Endodermal cell (in vitro differentiated cells): ENCODE measurements at regions not wholly inside any gene's neighbourhood (a gene's known extent, or its start where the extent isn't known, plus 50 kb on each side); places are given as distances from the start of the nearest gene placed in this dataset.

ENCODE experiments used
- DNase-seq: peaks from one replicate; pipeline ENCODE4 v3.0.0-alpha.2; 2017
- H3K27ac ChIP-seq: 2 replicates; pipeline ENCODE4 v1.5.1; 2013; ENCODE audit warnings: mild to moderate bottlenecking, low read depth, low read length, moderate library complexity
- H3K27me3 ChIP-seq: 2 replicates; pipeline ENCODE4 v1.6.1; 2013; ENCODE audit warnings: mild to moderate bottlenecking, low read length, moderate library complexity; ENCODE audit not compliant: insufficient read depth, control insufficient read depth, poor library complexity, severe bottlenecking
- H3K36me3 ChIP-seq: 2 replicates; pipeline ENCODE4 v1.7.0; 2013; ENCODE audit warnings: mild to moderate bottlenecking, low read length, moderate library complexity; ENCODE audit not compliant: control insufficient read depth, insufficient read depth
- H3K4me1 ChIP-seq: one replicate; pipeline ENCODE4 v1.7.0; 2013; ENCODE audit warnings: low read length; ENCODE audit not compliant: control insufficient read depth, insufficient read depth
- H3K4me3 ChIP-seq: 2 replicates; pipeline ENCODE4 v1.5.1; 2013; ENCODE audit warnings: mild to moderate bottlenecking, low read length, moderate library complexity
- H3K9ac ChIP-seq: 2 replicates; pipeline ENCODE4 v1.6.1; 2013; ENCODE audit warnings: mild to moderate bottlenecking, low read length, moderate library complexity; ENCODE audit not compliant: poor library complexity, severe bottlenecking; ENCODE audit errors: extremely low read depth
- H3K9me3 ChIP-seq: 2 replicates; pipeline ENCODE4 v1.6.1; 2013; ENCODE audit warnings: mild to moderate bottlenecking, low read length, moderate library complexity; ENCODE audit not compliant: control insufficient read depth
- H3K27ac Mint-ChIP-seq: 2 replicates; pipeline ENCODE4 v1.8.0; 2020; ENCODE audit warnings: mixed read lengths
- H3K27me3 Mint-ChIP-seq: 2 replicates; pipeline ENCODE4 v1.8.0; 2021; ENCODE audit warnings: mild to moderate bottlenecking, mixed read lengths; ENCODE audit not compliant: insufficient read depth
- H3K36me3 Mint-ChIP-seq: 2 replicates; pipeline ENCODE4 v1.8.0; 2020; ENCODE audit warnings: low read depth, mixed read lengths
- H3K4me1 Mint-ChIP-seq: 2 replicates; pipeline ENCODE4 v1.8.0; 2020; ENCODE audit warnings: mixed read lengths
- H3K4me3 Mint-ChIP-seq: 2 replicates; pipeline ENCODE4 v1.8.0; 2020; ENCODE audit warnings: mild to moderate bottlenecking, moderate library complexity, mixed read lengths
- H3K9me3 Mint-ChIP-seq: 2 replicates; pipeline ENCODE4 v1.8.0; 2020; ENCODE audit warnings: mild to moderate bottlenecking, mixed read lengths
- CTCF ChIP-seq: fragments of 200-600 bp; sonication (generic); conservative IDR thresholded peaks from 2 replicates; pipeline ENCODE4 v1.5.0; 2021; ENCODE audit warnings: antibody characterized with exemption, mild to moderate bottlenecking
- WGBS, 2 experiments: methylation state at CpG; one replicate each; pipeline versions ENCODE4 v1.1.5 to v1.1.7; 2013; ENCODE audit warnings: missing lambda C conversion rate in 2 of 2, mixed read lengths in 1 of 2; ENCODE audit not compliant: insufficient coverage in 1 of 2, insufficient read length in 1 of 2; 5-methylcytosine and 5-hydroxymethylcytosine counted together

DNA sequence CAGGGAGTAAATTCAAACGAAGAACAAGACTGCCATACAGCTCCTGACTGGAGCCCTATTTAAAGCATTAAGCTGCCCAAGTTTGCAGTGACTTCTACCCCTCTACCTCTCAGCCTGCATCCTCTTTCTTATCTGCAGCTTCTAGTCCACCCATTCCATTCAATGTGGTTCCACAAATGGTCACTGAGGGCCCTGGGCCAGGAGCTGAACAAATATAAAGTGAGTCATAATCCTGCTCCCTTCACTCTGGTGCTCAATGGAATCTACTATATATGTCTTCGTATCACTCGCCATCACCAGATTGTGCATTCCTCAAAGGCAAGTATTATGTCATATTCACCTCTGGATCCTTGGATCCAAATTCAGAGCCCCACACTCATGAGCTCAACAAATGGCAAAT lies 398.7 kb downstream of the BRINP2 start:
- Mint-ChIP-seq H3K27ac (no peak overlapping the region), H3K36me3 (no peaks in the 10 kb centered on the region), H3K4me1 (no peaks in the 10 kb centered on the region), H3K9me3 (no peaks in the 10 kb centered on the region), H3K27me3 (peaks cover 49% of the 10 kb centered on the region), H3K4me3 (no peak overlapping the region)
- TF ChIP-seq CTCF: no peak
- Histone ChIP-seq H3K27me3 (peaks cover 63% of the 10 kb centered on the region), H3K9me3 (no peaks in the 10 kb centered on the region), H3K27ac (no peak overlapping the region), H3K36me3 (no peaks in the 10 kb centered on the region), H3K9ac (no peak overlapping the region), H3K4me3 (no peak overlapping the region), H3K4me1 (no peaks in the 10 kb centered on the region)
- WGBS, 2 experiments: 95 to 100% methylated on average over 1 to 3 of the region's 3 CpGs
- no peak for DNase-seq

DNA sequence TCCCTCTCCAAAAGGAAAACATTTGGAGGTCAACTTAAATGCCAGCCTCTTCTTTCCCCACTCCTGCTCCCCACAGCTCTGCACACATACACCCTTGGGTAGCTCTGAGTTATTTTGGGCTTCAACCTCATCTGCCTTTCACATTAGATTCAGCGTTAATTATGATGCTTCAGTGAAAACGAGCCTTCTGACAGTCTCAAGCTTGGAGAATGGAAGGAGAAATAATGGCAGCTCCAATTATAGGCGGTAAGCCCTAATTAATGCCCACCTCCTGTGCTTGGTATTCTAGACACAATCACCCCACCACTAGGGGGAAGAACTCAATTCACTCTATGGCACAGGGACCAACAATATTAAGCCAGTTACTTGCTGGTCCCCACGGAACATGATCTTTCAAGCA lies 397.9 kb downstream of the BRINP2 start:
- H3K4me1 Mint-ChIP-seq: no peaks in the 10 kb centered on the region
- Histone ChIP-seq H3K27me3 (peaks cover 55% of the 10 kb centered on the region), H3K36me3 (no peaks in the 10 kb centered on the region), H3K4me1 (no peaks in the 10 kb centered on the region), H3K9ac (no peak overlapping the region), H3K27ac (no peak overlapping the region), H3K9me3 (no peaks in the 10 kb centered on the region), H3K4me3 (no peak overlapping the region)
- peaks cover 5% of the 10 kb centered on the region for H3K9me3 Mint-ChIP-seq
- 90 to 92% methylated on average over 3 to 4 of the region's 4 CpGs for WGBS, 2 experiments
- H3K36me3 Mint-ChIP-seq: no peaks in the 10 kb centered on the region
- DNase-seq: no peak
- H3K4me3 Mint-ChIP-seq: no peak overlapping the region
- H3K27me3 Mint-ChIP-seq: peaks cover 55% of the 10 kb centered on the region
- peak; percentile 67 for TF ChIP-seq CTCF
- H3K27ac Mint-ChIP-seq: no peak overlapping the region

DNA sequence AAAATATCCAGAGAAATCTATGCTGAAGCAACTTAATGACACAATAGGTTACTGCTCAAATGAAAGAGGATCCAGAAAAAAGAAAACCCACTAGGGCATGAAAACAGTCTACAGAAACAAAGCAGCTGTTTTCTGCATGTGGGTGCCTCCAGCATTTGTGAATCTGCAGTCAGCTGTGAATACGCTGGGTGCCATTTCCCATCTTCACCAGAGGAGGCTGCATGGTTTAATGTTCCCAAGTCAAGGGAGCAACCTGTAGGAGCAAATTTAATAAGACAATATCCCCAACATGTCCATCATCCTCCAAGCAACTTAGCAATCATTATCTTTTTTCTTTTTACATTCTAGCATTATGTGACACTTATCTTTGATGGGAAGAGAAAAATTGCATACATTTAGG lies 396.6 kb downstream of the BRINP2 start:
- Mint-ChIP-seq H3K27me3 (peaks cover 67% of the 10 kb centered on the region), H3K4me1 (no peaks in the 10 kb centered on the region), H3K36me3 (no peaks in the 10 kb centered on the region), H3K4me3 (no peak overlapping the region), H3K27ac (no peak overlapping the region), H3K9me3 (peaks cover 5% of the 10 kb centered on the region)
- no peak overlapping the region for H3K4me3 ChIP-seq
- H3K27me3 ChIP-seq: peaks cover 63% of the 10 kb centered on the region
- H3K27ac ChIP-seq: no peak overlapping the region
- DNase-seq: peak; percentile 67
- H3K36me3 ChIP-seq: no peaks in the 10 kb centered on the region
- no peaks in the 10 kb centered on the region for H3K4me1 ChIP-seq
- peak; percentile 74 for TF ChIP-seq CTCF
- WGBS, 2 experiments: 71 to 74% methylated on average over 1 of the region's 1 CpG
- no peaks in the 10 kb centered on the region for H3K9me3 ChIP-seq
- H3K9ac ChIP-seq: no peak overlapping the region
